Caco-2 (cell line): ENCODE measurements at regions not wholly inside any gene's neighbourhood (a gene's known extent, or its start where the extent isn't known, plus 50 kb on each side); places are given as distances from the start of the nearest gene placed in this dataset.

Experiments used
- BruUV-seq: library from RNA; stranded (reverse); fragments of 400-500 nt; replicated peaks from 2 replicates; lab custom pipeline; 2021; lab: Mats Ljungman, UMichigan
- CTCF ChIA-PET: fragments of 300-600 bp; sonication (Branson Sonifier 250); formaldehyde crosslinking; loops from one replicate; lab custom pipeline; 2022; ENCODE audit warnings: antibody characterized with exemption; lab: Charles Lee
- POLR2A ChIA-PET: fragments of 300-600 bp; sonication (Branson Sonifier 250); formaldehyde crosslinking; loops from one replicate; lab custom pipeline; 2022; ENCODE audit warnings: antibody characterized with exemption; lab: Charles Lee
- DNase-seq, 2 experiments: peaks; one replicate each; pipeline versions ENCODE4 v3.0.0 to v3.0.0-alpha.2; 2020 to 2022
- H3K27me3 ChIP-seq: replicated peaks from 2 replicates; pipeline ENCODE4 v1.6.0; 2011; ENCODE audit warnings: low read length; ENCODE audit not compliant: control insufficient read depth, insufficient read depth
- H3K36me3 ChIP-seq: 2 replicates; pipeline ENCODE4 v1.5.1; 2011; ENCODE audit warnings: low read length; ENCODE audit not compliant: control insufficient read depth, insufficient read depth
- H3K4me1 ChIP-seq: fragments of 250-450 bp; sonication (Bioruptor Pico); 2 replicates; pipeline ENCODE4 v1.5.1; 2020; ENCODE audit warnings: mild to moderate bottlenecking
- H3K4me3 ChIP-seq: 2 replicates; pipeline ENCODE4 v1.5.1; 2011; ENCODE audit warnings: low read depth, mild to moderate bottlenecking, control low read depth, low read length
- H3K9me3 ChIP-seq: fragments of 250-450 bp; sonication (Bioruptor Pico); 2 replicates; pipeline ENCODE4 v1.5.1; 2020; ENCODE audit warnings: mild to moderate bottlenecking, moderate library complexity
- H3K27ac Mint-ChIP-seq: one replicate; pipeline ENCODE4 v1.8.0; 2022; ENCODE audit warnings: mixed read lengths; ENCODE audit not compliant: unreplicated experiment
- H3K27me3 Mint-ChIP-seq: one replicate; pipeline ENCODE4 v1.8.0; 2022; ENCODE audit warnings: mixed read lengths; ENCODE audit not compliant: insufficient read depth, unreplicated experiment
- H3K36me3 Mint-ChIP-seq: one replicate; pipeline ENCODE4 v1.8.0; 2022; ENCODE audit warnings: mild to moderate bottlenecking, mixed read lengths; ENCODE audit not compliant: insufficient read depth, unreplicated experiment
- H3K4me1 Mint-ChIP-seq: one replicate; pipeline ENCODE4 v1.8.0; 2022; ENCODE audit warnings: low read depth, mixed read lengths; ENCODE audit not compliant: unreplicated experiment
- H3K4me3 Mint-ChIP-seq: one replicate; pipeline ENCODE4 v1.8.0; 2022; ENCODE audit warnings: mild to moderate bottlenecking, moderate library complexity, mixed read lengths; ENCODE audit not compliant: unreplicated experiment
- H3K9me3 Mint-ChIP-seq: one replicate; pipeline ENCODE4 v1.8.0; 2022; ENCODE audit warnings: mixed read lengths; ENCODE audit not compliant: unreplicated experiment
- CTCF ChIP-seq, 2 experiments: fragments of 200-600 bp in 1 of 2; IDR thresholded peaks; 1 replicate in 1 of 2; 2 replicates in 1 of 2; pipeline versions ENCODE4 v1.5.1 to v1.8.0; 2011 to 2022; ENCODE audit warnings: antibody characterized with exemption in 1 of 2, control low read depth in 1 of 2, inconsistent platforms in 1 of 2, low read depth in 1 of 2, low read length in 1 of 2, mild to moderate bottlenecking in 1 of 2, moderate library complexity in 1 of 2; ENCODE audit not compliant: insufficient read depth in 1 of 2, severe bottlenecking in 1 of 2, unreplicated experiment in 1 of 2
- intact Hi-C: fragments of 100-400 bp; cut with micrococcal nuclease; formaldehyde crosslinking; loops from one replicate; pipeline ENCODE4 v1.10.0; 2022; ENCODE audit not compliant: unreplicated experiment

DNA sequence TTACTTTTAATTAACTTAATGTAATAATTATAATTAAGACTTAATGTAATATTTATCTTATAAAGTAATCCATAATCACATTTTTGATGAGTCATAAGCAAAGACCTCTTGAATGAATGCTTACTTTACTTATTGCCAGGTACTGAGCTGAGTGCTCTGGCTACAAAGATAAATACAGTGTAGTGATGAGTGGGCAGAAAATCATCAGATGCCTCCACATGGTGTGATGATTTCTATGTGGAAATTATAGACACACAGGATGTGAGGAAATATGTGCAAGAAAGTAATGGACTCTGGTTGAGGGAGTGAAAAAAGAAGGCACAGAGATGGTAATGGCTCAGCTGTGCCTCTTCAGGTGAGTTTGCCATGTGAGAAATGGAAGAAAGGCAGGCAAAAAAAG, 422.6 kb upstream of the CD180 start:
- BruUV-seq, result no TSS peak
- intact Hi-C loops, result no loop called here
- H3K4me3 Mint-ChIP-seq, result no peak overlapping the region

GRCh38 chr5:67617051-67617450, 420.5 kb upstream of the CD180 start:
- ChIA-PET POLR2A (no interaction called here), CTCF (no interaction called here)
- no peak overlapping the region for H3K4me3 ChIP-seq
- Mint-ChIP-seq H3K4me3 (no peak overlapping the region), H3K27ac (no peak overlapping the region), H3K4me1 (peaks cover 14% of the 10 kb centered on the region), H3K36me3 (no peaks in the 10 kb centered on the region), H3K27me3 (no peaks in the 10 kb centered on the region), H3K9me3 (no peaks in the 10 kb centered on the region)
- BruUV-seq, result no TSS peak
- intact Hi-C loops, result no loop called here
- no peak for TF ChIP-seq CTCF (IDR thresholded peaks at IDR 0.05; ENCODE audit: insufficient read depth in 1 of 2, low read depth in 1 of 2, low read length in 1 of 2, severe bottlenecking in 1 of 2, unreplicated experiment in 1 of 2)
- no peak for DNase-seq
- H3K4me1 ChIP-seq, result 0 out of 2 replicates have a peak, but pooled peaks cover 3% of the 10 kb centered on the region
- H3K27me3 ChIP-seq, result no peaks in the 10 kb centered on the region
- no peaks in the 10 kb centered on the region for H3K36me3 ChIP-seq
- no peaks in the 10 kb centered on the region for H3K9me3 ChIP-seq

More for the DNA sequence above, 422.6 kb upstream of the CD180 start:
- Histone ChIP-seq H3K4me3 (no peak overlapping the region), H3K27me3 (no peaks in the 10 kb centered on the region), H3K9me3 (no peaks in the 10 kb centered on the region), H3K4me1 (0 out of 2 replicates have a peak, but pooled peaks cover 3% of the 10 kb centered on the region), H3K36me3 (no peaks in the 10 kb centered on the region)
- CTCF ChIA-PET, result no interaction called here
- no peak overlapping the region for H3K27ac Mint-ChIP-seq
- POLR2A ChIA-PET, result no interaction called here
- peaks cover 15% of the 10 kb centered on the region for H3K4me1 Mint-ChIP-seq
- no peaks in the 10 kb centered on the region for H3K9me3 Mint-ChIP-seq
- H3K27me3 Mint-ChIP-seq, result no peaks in the 10 kb centered on the region
- TF ChIP-seq CTCF (IDR thresholded peaks at IDR 0.05; ENCODE audit: insufficient read depth in 1 of 2, low read depth in 1 of 2, low read length in 1 of 2, severe bottlenecking in 1 of 2, unreplicated experiment in 1 of 2), result no peak
- H3K36me3 Mint-ChIP-seq, result no peaks in the 10 kb centered on the region
- DNase-seq, result no peak

DNA sequence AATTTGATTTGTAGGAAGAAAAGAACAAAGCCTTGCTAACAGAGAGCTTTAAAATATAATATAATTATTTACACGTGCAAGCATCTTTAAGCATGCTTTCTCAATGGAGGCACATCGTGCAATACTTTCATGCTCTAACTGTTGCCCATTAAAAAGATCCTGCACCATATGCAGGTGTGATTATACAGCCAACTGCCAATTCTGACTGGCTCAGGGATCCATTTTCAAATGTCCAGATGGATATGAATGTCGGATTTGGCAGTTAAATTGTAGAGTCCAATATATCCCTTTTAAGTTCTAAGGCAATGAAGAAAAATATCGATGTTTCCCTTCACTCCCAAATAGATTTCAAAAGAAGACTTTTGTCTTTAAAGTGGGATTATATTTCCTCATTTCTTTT, 416.4 kb upstream of the CD180 start:
- no peaks in the 10 kb centered on the region for H3K9me3 Mint-ChIP-seq

More for the DNA sequence above, 416.4 kb upstream of the CD180 start:
- ChIA-PET CTCF (no interaction called here), POLR2A (no interaction called here)
- Histone ChIP-seq H3K9me3 (no peaks in the 10 kb centered on the region), H3K4me1 (no peaks in the 10 kb centered on the region), H3K4me3 (no peak overlapping the region), H3K36me3 (no peaks in the 10 kb centered on the region), H3K27me3 (no peaks in the 10 kb centered on the region)
- BruUV-seq, result no TSS peak
- H3K27ac Mint-ChIP-seq, result no peak overlapping the region
- H3K27me3 Mint-ChIP-seq, result no peaks in the 10 kb centered on the region
- intact Hi-C loops, result no loop called here
- TF ChIP-seq CTCF (IDR thresholded peaks at IDR 0.05; ENCODE audit: insufficient read depth in 1 of 2, low read depth in 1 of 2, low read length in 1 of 2, severe bottlenecking in 1 of 2, unreplicated experiment in 1 of 2), result no peak
- no peak overlapping the region for H3K4me3 Mint-ChIP-seq
- no peak for DNase-seq
- no peaks in the 10 kb centered on the region for H3K4me1 Mint-ChIP-seq
- no peaks in the 10 kb centered on the region for H3K36me3 Mint-ChIP-seq
